NCI-H1105 (cell line): ENCODE measurements at regions not wholly inside any gene's neighbourhood (a gene's known extent, or its start where the extent isn't known, plus 50 kb on each side); places are given as distances from the start of the nearest gene placed in this dataset.

Experiments
- DNase-seq: peaks from one replicate; lab custom pipeline; 2025; lab: John Stamatoyannopoulos, UW

DNA sequence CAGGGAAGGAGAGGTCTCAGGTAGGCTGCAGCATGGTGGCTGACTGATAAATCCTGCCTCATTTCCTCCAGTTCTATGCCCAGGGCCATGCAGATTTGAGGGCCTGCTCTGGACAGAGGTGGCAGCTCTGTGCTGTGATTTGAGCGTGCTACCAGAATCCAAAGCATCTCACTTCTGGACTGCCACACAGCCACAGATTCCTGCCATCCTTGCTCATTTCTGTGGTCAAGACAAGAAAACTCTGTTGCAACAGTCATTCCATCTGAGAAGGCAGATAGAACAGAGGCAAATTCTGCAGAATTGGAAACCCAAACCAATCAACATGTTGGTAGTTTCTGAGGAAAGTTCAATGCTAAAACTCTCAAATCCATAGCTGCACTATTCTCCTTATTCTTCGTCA is 102.8 kb upstream of the GALNT2 start:
- no peak for DNase-seq

DNA sequence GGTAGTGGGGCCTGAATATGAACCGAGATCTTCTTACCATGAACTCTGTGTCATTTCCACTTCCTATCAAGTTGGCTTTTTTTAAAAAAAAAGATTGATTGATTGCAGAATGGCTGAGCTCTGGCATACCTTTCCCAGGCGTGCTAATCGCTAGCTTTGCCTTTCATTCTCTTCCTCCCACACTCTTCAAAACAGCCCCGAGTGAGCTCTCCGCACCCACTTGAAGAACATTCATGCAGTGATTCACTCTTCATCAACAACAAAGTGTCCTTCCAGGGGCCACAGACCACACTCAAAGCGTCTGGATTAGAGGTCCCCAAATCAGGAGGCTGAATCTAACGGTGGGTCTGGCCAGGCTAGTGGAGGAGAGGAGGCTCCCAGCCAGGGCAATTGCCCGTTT is 96.3 kb upstream of the GALNT2 start:
- DNase-seq, result no peak

DNA sequence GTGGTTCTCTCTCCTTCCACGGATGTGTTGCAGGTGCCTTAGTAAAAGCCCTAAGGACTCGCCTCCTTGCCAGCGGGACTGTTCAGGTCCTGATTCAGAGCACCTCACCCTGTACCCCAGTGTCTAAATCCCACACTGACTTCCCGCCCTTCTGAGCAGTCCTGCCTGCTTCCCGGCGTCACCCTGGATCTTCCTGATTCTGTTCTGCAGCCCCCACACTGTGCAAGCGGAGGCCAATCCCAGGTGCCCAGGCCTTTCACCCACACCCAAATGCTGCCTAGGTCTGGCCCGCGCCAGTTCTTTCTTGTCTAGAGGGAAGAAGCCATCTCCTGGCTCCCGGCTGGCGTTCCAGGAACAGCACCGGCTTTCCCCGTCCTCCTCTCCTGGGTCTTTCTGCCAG is 95.9 kb upstream of the GALNT2 start:
- DNase-seq, result no peak

DNA sequence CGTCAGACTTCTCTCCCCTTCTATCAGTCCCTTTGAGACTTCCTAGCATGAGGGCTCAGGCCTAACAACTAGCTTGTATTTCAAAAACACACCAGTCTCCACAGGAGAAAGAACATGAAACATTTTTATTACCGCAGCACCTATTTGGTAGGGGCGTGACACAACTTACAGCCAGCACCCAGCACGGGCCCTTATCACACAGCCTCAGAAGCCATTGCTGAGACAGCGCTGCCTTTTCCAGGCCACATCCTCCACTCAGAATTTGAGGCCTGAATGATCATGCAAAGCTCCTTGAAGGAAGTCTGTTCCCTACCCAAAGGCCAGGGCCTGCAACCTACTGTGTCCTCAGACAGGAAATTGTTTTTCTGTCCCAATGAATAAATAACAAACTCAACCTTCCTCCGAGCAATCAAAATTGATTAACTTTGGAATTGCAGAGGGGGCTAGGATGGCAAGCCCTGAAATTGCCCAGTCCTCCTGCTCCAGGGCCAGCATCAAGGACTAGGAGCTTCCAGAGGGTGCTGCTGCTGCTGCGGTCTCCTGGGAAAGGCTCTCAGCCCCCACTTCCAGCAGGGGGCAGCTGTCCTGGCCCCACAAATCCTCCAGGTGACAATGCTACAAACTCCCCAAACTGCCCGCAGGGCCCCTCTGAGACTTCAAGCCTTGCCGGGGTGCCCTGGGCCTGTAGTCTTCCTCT is 94.3 kb upstream of the GALNT2 start:
- DNase-seq, result no peak

DNA sequence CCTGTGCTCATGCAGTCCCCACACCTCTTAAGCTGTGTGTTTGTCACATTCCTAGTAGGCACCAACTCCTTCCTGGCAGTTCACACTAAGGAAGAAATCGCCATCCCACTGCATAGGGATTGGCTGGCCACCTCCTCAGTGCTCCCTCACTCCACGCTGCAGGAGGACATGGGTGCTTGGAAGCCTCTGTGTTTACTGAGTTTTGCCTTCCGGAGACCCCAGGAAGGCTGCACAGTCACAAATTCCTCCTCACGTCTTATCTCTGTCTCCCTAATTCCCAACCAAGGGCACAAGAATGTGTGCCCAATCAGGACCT is 93.8 kb upstream of the GALNT2 start:
- no peak for DNase-seq

DNA sequence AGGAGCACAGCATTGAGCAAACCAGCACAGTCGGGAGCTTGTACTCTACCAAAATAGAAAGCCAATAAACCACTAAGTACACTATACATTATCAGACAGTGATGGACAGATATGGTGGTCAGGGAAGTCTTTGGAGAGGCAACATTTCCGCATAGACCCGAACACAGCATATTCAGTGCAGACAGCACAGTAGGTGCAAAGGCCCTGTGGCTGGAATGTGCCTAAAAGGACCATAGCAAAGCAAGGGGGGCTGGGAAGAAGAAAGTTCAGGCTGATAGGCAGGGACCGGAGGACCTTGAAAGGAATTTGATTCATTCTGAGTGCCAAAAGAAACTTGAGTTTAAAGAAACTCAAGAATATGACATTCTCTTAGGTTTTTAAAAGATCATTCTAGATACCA is 92.0 kb upstream of the GALNT2 start:
- DNase-seq, result no peak

DNA sequence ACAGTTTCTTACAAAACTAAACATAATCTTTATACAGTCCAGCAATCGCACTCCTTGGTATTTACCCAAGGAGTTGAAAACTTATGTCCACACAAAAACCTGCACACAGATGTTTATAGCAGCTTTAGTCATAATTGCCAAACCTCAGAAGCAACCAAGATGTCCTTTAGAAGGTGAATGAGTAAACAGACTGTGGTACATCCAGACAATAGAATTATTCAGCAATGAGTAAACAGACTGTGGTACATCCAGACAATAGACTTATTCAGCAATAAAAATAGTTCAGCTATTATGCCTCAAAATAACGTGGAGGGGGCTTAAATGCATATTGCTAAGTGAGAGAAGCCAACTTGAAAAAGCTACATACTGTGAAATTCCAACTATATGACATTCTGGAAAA is 87.0 kb upstream of the GALNT2 start:
- no peak for DNase-seq

DNA sequence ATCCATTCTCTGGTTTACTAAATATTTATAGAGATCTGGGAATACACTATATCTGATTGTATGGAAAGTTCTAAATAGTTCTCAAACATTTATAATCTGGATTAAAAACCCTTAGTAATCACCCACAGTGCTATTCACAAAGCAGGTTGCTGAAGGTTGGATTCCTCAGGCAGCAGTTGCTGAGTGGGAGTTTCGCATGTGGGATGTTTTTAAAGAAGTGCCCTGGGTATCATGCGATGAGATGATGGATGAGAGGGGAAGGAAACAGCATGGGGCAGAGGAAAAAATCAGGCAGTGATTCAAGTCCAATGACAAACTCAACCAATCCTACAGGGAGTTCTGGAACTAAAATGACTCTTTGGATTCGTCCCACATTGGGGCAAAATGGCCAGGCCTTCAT is 85.3 kb upstream of the GALNT2 start:
- DNase-seq, result no peak

DNA sequence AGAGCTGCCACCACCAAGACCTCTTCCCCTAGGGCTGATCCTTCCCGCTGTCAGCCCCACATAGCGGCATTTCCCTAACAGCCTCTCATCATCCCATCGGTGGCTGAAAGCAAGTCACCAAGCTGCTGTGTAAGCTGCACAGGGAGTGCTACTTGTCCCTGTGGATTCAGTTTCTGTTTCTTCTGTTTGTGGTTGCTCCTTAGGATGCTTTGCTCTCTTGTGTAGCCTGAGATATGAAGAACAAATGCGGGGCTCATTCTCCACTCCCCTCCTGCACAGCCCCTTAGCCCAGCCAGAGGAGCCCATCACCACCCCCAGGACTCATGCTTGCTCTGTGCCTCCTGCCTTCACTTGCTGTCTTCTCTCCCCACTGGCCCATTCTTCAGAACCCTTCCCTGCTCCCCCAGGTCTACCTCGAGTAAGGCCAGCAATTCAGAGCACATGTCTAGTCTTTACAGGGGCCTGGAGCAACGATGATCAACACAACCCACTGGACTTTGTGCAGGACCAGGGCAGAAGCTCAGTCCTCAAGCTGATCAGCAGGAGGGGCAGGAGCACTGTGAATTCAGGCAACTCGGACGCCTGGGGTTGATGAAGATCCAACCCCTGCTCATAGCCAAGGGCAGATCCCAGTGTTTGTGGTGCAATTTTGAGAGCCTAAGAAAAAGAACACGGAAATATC is 82.6 kb upstream of the GALNT2 start:
- DNase-seq, result no peak

DNA sequence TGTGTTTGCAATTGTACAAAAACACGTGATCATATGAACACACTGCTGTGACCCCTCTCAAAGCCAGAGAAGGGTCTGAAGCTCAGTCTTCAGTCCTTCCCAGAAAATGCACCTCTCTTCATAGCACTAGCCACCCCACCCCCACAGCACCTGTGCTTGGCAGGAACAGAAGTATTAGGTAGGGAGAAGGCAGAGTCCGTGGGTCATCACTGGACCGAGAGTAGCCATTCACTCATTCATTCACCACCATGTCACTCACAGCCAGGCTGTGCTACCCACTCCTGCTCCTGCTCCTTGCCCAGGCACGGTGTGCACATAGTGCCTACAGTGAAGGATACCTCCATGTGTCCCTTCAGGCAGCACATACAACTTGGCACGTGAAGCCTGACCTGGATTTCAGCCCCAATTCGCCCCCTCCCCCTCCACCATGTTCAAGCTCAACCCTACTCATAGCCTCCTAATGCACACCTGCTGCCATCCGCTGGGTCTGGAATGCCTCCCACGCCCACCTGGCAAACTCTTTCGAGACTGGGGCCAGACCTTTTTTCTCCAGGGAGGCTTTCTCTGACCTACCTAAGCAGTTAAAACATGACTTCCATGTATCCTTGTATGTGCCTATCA is 81.9 kb upstream of the GALNT2 start:
- DNase-seq, result no peak

DNA sequence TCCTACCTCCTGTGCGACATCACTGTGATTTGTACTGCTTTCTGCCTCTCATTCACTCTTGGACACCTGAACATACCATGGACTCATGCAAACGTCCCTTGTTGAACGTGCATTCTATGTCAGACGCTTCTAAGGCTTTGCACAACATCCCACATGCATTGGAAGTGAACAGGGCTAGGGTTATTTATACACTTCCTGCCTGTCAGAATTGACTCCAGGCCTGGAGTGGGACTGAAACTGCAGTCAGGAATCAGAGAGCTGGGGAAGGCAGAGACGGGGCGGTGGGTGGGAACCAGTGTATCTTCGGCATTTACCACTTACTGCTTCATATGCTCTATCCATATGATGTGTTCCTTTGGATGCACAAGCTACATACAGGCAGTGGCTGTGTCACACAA is 81.4 kb upstream of the GALNT2 start:
- DNase-seq, result no peak

DNA sequence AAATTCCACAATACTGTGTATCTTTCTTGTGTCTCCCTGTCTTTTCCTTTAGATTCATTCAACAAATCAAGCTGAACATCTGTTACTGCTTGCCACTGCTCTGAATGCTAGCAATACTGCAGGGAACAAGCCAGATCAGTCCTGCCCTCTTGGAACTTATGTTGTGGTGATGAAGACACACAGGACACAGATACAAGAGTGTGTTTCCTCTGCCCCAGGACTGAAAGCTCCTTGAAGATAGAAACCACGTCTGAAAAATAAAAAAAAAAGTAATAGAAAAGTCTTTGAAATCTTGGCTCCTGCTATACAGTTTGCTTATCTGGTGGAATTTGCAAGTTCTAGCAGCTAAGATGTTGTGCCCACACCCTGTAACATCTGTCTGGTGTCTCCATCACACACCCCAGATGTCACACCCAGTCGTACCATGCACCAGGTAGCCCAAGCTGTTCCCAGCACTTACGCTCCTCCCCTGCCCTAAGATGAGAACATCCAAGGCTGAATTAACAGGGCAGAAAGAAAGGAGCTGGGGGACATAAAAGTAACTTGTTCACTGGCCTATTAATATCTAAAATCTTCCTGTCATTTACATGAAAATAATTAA is 80.2 kb upstream of the GALNT2 start:
- no peak for DNase-seq

DNA sequence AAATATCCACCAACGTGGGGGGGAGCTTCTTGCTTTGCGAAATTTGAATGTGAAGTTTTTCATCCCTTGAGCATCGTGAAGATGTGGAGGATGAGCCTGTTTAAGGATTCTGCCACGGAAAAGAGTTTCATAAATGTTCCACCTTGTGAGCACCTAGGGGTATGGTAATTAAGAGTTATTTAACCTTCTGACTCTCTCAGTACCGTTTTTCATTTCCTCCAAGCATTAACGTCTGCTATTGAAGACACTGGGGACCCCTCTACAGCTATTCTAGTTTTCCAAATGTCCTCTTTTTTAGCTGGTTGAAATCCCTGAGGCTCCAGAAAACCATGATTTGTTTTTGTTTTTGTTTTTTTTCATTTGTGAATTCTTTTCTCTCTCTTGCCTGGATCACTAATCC is 79.1 kb upstream of the GALNT2 start:
- no peak for DNase-seq

DNA sequence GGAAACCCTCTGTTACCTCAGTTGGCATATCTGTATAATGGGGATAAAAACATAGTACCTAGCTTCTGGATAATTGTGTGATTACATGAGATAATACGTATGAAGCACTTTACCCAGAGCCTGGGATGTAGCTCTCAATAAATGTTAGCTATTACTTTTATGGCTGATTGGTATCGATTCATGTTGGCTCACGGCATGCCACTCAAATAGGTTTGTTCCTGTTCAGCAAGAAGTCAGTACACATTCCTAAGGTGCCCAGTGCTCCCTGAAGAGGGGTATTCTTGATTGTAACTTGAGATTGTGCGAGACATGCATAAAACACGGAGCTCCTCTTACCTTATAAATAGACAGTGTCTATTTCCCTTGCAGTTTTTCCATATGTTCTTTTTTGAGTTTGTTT is 78.5 kb upstream of the GALNT2 start:
- DNase-seq, result no peak

DNA sequence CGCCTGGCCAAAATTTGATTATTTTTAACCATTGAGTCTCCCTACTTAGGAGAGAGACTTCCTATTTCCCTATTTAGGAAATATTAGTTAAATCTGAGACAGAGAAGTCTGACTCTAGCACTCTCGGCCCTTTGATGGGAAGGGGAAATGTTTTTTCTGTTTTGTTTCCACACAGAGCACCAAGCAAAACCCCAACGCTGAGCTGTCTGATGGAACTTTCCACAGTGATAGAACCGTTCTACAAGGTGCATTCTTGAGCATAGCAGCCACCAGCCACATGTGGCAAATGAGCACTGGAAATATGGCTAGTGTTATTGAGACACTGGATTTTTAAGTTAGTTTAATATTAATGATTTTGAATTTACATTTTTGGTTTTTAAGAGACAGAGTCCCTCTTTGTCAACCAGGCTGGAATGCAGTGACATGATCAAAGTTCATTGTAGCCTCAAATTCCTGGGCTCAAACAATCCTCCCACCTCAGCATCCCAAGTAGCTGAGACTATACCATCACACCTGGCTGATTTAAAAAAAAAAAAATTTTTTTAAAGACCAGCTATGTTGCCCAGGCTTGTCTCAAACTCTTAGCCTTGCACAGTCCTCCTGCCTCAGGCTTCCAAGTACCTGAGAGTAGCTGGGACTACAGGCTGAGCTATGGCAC is 77.3 kb upstream of the GALNT2 start:
- DNase-seq, result no peak

DNA sequence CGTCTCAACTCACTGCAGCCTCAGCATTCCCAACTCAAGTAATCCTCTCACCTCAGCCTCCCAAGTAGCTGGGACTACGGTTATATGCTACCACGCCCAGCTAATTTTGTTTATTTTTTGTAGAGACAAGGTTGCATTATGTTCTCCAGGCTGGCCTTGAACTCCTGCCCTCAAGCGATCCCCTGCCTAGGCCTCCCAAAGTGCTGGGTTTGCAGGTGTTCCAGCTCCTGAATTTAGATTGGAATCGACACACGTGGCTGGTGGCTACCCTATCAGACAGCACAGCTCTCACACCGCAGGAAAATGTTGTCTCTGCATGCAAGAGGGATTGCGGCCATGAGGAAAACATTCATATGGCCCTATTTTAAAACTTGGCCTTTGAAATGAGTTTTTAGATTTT is 76.7 kb upstream of the GALNT2 start:
- no peak for DNase-seq

DNA sequence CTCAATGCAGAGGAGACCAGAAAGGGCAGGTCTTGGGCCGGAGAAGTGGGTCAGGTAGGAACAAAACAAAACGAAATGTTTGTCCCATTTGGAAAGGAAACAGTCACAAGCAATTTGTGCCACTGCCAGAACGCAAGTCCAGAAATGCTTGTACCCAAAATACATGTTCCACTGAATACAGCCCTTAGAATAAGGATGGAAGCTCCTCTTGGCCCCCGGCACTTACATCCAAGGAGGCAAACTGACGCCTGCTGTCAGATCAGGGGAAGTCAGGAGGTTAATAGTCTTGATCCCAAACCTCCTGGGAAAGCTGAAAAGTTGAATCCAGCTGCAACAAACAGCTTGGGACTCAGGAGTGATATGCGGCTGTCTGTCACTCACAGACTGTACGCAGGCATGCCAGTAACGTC is 75.9 kb upstream of the GALNT2 start:
- no peak for DNase-seq

DNA sequence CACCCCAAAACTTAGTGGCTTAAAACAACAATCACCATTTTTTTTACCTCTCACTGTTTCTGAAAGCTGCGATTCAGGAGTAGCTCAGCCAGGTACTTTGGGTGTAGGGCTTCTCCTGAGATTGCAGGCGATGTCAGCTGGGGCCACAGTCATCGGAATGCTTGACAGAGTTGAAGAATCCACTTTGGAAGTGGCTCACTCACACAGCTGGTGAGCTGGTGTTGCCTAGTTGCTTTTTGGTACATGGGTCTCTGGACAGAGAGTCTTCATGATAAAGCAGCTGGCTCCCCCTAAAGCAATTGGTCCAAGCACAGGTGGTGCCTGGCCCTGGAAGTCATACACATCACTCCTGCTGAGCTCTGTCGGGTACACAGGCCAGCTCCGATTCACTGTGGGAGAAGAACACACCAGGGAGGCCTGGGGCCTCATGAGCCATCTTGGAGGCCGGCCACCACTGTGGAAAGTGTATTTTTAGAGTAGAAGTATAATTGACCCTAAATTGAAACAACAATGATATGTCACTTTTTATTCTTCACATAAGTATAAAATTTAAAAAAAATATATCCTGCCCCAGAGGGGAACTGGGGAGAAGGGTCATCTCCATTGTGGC is 75.2 kb upstream of the GALNT2 start:
- no peak for DNase-seq

DNA sequence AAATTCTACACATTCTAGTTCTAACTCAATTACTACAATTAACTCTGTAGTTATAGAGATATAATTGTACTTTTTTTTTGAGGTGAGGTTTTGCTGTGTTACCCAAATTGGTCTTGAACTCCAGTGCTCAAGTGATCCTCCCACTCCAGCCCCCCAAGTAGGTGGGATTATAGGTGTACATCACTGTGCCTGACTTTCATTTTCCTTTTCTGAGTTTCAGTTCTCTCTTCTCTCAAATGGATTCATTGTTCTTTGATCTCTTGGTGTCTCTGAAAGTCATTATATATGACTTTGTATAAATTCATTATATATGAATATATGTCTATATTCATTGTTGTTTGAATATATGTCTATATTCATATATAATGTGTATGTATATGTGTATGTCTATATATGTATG is 74.0 kb upstream of the GALNT2 start:
- no peak for DNase-seq

DNA sequence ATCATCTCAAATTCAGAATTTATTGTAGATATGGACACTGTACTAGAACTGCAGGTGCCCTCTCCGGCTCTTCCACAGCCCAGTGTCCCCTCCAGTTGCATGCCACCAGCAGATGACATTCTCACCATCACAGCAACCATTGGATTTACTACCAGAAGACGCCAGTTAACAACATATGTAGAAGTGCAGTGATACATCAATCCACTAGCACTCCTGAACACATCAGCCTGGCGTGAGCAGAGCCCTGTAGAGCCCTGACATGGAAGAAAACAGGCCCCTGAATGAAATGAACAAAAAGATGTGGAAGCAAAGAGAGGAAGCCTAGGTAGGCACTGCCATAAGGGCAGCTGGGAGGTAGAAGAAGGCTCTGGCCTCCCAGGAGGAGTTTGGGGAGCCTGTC is 73.1 kb upstream of the GALNT2 start:
- DNase-seq, result no peak

DNA sequence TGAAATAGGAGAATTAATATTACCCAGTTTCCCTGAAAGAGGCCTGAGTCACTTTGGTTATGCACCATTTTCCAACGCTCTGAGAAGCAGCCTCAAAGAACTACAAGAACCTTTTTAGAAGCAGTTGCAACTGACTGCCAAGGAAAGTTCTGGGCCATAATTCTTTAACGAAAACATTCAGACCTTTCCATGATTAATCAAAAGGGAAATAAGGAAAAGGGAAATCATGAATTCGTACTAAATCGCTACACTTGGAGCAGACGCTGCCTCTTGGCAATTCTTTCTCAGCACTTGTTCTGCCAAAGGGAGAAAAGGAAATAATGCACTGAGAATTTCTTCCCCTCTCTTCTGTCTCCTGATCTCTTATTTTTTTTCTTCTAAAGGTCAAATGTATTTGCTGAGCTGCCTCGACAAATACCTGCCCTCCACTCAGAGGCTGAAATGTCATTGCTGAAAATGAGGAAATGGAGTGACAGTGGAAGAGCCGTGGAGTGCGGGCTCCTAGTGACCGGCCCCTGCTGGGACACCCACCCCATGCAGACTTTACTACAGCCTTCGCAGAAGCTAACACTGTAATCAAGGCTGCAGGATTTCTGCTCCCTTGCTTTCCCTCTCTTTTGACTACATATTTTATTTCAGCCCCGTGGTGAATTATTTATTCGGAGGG is 67.9 kb upstream of the GALNT2 start:
- DNase-seq, result no peak
